GM21360 (cell line): ENCODE measurements at regions not wholly inside any gene's neighbourhood (a gene's known extent, or its start where the extent isn't known, plus 50 kb on each side); places are given as distances from the start of the nearest gene placed in this dataset.
"Not testable (repeated sequence)": the region's sequence is repeated elsewhere in the genome, so short reads cannot be mapped to it uniquely, and the experiment has no call there.

ENCODE experiments used
- ATAC-seq: cut with Tn5 transposase; IDR thresholded peaks from one replicate; pipeline ENCODE4 v1.9.1; 2021; ENCODE audit warnings: mild to moderate bottlenecking, moderate library complexity; ENCODE audit not compliant: unreplicated experiment

DNA sequence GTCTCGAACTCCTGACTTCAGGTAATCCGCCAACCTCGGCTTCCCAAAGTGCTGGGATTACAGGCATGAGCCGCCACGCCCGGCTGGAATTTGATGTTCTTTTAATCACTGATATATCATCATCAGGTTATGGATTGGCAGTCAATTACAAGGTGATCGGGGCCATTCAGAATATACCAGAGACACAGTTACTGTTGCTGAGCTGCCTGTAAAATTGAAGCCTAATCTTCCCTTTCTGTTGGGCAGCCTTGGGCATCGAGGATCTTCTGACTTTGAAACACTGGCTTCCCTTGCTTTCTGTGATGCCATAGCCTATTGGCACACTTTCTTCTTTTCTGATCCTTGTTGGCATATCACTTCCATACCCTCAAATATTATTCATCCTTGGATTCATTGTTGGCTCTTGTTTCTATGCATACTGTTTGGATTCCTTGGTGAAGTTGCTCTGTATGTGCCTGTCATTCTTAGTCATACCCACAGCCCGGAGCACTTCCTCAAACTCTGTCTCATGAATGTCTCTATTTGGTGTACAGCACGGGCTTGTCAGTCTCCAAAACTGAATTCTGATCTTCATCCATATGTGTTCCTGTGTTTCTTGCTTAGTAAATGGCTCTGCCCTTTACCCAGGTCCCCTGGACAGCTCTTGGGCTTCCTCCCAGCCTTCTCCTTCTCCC lies 85.6 kb upstream of the CRYM start:
- not testable (repeated sequence) for ATAC-seq

DNA sequence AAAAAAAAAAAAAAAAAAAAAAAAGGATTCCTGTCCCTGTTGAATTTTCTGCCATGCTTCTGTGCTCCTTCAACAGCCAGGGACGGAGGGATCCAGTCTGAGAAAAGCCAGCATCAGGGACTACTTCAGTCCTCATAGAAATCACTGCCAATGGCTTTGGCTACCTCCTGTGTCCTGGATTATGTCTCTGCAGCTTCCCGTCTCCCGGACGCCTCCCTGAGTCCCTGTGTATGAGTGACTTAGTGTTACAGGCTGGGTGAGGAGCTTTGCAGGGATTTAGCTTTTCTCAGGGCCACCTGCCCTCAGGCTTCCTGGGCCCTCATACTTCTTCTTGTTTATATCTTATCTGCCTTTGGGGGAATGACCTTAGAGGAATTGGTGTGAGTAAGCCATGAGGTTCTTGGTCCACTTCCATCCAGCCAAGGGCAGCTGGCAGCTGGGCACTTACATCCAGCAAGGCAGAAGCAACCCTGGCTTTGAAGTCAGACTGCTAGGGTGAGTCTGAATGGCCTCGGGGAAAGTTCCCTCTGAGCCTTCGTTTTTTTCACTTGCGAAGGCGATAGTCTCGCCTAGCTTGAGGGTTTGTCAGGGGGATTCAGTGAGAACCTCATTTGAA lies 83.6 kb upstream of the CRYM start:
- ATAC-seq, result not testable (repeated sequence)

DNA sequence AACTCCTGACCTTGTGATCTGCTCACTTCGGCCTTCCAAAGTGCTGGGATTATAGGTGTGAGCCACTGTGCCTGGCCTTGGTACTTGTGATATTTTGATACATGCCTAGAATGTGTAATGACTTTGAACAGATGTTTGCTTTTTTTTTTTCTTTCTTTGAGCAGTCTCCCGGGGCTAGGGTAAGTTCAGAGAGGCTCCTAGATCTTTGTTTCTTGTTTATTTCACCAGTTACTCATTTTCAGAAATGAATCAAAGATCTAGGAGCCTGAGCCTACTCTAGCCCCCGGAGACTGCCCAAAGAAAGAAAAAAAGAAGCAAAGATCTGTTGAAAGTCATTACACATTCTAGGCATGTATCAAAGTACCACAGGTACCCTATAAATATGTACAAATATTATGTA lies 83.0 kb upstream of the CRYM start:
- not testable (repeated sequence) for ATAC-seq

DNA sequence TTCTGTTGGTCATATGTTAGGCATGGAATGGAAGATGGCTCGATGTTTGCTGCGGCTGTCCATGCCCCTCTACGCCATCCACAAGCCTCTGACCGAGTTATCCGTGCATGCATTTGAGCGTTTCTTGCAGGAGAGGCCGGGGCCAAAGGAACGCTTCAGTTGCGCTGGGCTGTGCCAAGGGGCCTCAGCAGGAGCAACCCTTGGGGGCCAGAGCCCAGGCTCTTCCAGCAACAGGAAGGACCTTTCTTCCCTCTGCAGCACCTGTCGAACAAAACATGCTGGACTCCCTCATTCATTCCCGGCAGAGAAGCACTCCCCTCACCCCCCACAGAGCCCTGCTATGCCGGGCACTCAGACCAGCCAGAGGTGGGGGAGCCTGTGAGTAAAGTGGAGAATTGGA lies 81.4 kb upstream of the CRYM start:
- peak; percentile 2 for ATAC-seq

DNA sequence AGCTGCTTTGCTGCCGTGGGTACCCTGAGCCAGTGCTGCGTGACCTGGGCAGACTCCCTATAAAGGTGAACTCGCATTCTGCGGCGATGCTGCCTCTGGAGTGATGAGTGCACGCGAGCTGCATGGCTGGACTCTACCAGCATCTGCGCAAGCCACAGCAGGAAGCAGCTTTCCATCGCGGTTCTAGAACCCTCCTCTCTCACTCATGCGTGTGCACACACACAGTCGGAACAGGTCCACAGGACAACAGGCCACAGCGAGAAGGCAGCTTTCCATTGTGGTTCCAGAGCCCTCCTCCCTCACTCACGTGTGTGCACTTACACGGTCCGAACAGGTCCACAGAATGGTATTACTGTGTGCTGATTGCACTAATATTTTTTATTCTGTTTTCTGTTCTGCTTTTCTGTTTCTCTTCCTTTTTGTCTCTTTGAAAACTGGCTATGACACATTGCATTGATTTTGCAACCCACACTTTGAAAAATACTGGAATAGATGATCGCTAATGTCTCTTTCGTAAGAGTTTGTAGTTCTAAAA lies 80.2 kb upstream of the CRYM start:
- ATAC-seq, result peak; percentile 49

DNA sequence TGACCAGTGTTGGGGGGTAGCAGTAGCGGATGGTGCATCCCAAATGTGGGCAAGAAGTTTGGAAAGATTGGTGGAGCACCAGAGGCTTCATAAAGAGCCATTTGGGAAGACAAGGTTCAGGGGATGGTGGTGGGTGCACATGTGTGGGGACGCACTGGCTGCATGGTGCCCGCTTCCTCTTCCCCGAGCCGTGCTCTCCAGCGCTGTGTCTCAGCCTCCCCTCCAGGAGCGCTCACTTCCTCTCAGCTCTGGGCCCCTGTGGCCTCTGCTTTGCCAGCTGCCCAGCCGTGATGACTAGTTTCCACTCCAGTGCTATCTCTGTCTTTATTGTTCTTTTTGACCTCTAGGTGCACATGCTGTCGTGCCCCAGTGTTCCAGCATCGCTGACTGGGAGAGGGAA lies 78.2 kb upstream of the CRYM start:
- not testable (repeated sequence) for ATAC-seq

DNA sequence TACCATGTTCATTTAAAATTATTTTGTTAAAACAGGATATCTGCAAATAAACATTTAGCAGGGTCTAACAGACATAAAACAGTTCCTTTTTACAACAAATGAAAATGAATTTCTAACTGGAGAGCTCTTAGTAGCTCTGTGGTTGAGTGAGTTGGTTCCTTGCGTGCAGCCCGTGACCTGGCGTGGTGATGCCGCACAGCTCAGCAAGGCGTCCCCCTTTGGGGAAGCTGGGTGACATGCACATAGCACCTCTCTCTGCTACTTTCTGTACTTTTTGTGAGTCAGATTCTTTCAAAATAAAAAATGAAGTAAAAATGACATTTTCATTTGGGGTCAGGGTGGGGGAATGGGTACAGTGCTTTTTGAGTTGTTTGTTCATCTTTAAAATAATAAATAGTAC lies 73.3 kb upstream of the CRYM start:
- not testable (repeated sequence) for ATAC-seq

DNA sequence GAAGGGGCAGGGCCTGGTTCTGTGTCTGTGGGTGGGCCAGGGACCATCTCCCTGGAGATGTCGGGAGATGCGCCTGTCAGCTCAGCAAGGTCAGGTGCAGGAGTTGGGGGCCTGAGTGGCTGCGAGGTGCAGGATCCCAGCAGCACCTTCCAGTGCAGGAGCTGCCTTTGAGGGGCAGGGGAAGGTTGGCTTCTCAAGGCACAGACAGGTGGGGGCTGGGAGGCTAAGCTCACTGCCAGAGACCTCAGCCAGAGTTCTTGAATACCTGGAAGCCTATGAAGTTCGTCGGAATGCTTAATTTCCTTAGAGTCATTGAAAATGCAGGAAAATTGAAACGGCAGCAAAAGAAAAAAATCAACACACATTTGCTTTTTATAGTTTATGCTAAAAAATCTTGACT lies 72.8 kb upstream of the CRYM start:
- ATAC-seq, result not testable (repeated sequence)

DNA sequence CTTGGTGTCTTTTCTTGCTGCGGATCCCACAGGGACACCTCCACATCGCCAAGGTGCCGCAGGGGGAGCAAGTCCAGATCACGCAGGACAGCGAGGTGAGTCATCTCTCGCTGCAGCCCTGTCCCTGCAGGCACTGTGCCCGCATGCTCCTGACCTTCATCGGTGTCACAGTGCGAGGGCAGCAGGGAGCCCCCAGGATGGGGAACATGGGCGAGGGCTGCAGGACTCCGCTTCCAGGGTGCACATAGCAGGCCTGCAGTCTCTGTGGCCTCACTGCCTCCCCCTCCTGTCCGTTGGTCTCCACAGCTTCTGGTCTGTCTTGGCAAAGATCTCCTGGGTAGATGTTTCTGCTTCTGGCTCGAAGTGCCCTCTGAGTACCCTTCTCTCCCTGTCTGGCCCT lies 71.2 kb upstream of the CRYM start:
- not testable (repeated sequence) for ATAC-seq

DNA sequence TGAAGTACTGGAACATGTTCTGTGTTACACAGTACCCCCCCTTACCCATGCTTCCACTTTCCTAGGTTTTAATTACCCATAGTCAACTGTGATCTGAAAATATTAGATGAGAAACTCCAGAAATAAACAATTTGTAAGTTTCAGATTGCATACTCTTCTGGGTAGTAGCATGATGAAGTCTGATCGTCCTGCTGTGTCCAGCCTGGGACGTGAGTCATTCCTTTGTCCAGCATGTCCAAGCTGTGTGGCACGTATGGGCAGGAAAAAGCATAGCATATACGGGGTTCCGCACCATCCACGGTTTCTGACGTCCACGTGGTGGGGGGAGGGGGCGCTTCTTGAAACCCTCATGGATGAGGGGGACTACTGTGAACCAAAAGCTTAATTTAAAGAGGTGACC lies 70.7 kb upstream of the CRYM start:
- ATAC-seq, result not testable (repeated sequence)

DNA sequence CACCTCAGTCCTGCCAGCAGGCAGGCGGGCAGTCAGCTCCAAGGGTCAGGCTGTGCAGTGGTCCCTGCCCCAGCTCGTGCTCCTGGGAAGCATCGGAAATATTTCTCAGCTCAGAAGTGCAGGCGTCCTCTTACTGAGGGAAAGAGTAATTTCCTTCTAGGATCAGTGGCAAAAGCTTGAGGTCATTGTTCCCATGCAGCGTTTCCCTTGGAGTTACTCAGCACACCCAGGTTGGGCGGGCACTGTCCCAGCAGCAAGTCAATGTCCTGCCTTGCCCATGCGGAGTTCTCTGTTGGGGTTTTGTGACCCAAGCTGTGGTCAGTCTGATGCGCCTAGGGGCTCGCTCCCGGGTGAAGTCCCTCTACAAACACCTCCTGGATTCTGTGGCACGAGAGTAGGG lies 69.4 kb upstream of the CRYM start:
- not testable (repeated sequence) for ATAC-seq

DNA sequence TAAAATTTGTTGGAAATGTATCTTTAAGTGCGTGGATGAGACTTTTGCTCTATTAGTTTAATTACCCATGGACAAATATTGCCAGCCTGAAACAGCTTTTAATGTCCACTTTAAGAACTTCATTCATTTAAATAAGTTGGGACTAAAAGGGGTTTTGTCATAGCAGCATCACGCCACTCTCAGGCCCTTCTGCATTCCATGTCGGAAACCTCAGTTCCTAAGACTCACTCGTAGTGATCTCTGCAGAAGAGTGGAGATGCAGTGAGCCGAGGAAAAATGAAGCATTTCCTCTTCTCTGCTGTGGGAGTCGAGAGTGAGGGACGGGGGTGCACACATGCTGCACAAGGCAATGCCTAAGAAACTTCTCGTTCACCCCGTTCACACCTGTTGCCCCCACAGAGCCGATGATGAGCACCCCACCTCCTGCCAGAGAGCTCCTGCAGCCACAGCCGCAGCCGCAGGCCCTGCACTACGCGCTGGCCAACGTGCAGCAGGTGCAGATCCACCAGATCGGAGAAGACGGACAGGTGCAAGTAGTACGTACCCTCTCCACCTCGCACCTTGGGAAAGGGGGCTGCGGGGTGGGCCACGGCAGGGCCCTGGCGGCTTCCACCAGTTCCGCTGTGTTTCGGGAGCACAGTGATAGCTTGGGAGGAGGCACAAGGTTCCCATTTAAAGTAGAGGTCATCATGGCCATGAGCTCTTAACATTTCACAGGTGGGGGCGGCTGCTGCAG lies 68.8 kb upstream of the CRYM start:
- ATAC-seq, result not testable (repeated sequence)

DNA sequence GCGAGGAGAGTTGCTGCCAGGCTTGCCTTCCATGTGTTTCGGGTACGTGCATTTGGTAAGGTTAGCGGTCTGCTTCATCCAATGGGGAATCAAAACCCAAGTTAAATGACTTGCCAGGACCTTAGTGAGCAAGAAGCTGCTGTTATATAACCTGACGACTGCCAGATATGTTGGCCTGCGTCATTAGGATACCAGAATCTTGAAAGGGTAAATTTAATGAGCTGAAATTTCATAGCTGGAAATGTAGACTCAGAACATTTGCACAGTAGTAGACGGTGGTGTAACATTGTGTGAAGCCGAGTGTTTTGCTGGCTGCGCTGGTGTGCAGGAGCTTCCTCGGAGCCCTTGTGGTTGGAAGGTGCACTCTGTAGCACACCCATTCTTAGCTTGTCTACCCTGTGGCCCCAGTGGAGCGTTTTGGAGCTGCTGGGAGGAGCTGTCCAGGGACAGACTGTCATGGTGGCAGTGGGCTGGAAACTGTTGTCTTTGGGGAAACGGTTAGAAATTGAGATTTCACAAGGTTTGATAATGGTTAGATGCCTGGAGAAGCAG lies 66.3 kb upstream of the CRYM start:
- ATAC-seq, result not testable (repeated sequence)

DNA sequence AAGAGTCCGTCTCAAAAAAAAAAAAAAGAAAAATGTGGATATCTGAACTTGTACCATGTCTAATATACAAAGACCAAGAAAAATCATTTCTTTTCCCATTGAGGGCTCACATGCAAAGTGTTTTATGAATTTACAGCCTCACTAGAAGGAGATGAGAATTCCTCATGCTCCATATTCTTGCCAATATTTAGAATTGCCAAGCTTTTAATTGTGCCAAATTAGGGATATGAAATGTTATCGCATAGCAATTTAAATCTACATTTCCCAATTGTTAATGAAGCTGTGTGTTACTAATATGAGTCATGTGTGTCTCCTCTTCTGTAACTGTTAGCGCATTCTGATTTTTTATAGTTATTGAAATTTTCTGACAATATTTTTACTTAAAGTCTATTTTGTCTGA lies 63.0 kb upstream of the CRYM start:
- no peak for ATAC-seq

DNA sequence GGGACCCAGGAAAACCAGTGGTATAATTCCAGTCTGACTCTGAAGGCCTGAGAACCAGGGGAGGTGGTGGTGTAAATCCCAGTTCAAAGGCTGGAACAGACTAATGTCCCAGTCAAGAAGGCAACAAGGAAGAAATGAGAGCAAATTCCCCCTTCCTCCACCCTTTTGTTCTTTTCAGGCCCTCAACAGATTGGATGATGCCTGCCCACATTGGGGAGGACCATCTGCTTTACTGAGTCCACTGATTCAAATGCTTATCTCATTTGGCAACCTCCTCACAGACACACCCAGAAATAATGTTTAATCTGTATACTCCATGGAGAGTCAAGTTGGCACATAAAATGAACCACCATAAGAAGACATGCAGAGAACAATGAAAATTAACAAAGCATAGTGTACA lies 61.9 kb upstream of the CRYM start:
- ATAC-seq, result no peak

DNA sequence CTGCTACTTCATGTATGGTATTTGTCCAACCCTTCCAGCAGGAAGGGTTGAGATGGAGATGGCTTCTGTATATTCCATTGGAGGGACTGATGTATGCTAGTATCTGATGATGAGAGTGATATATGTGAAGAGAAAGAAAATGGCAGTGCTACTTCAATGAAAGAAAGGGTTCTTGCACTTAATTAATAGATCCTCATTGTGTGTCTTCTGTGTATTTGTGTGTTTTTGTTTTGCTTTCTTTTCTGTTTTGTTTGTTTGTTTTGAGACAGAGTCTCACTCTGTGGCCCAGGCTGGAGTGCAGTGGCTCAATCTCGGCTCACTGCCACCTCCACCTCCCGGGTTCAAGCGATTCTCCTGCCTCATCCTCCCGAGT lies 61.2 kb upstream of the CRYM start:
- ATAC-seq, result no peak

DNA sequence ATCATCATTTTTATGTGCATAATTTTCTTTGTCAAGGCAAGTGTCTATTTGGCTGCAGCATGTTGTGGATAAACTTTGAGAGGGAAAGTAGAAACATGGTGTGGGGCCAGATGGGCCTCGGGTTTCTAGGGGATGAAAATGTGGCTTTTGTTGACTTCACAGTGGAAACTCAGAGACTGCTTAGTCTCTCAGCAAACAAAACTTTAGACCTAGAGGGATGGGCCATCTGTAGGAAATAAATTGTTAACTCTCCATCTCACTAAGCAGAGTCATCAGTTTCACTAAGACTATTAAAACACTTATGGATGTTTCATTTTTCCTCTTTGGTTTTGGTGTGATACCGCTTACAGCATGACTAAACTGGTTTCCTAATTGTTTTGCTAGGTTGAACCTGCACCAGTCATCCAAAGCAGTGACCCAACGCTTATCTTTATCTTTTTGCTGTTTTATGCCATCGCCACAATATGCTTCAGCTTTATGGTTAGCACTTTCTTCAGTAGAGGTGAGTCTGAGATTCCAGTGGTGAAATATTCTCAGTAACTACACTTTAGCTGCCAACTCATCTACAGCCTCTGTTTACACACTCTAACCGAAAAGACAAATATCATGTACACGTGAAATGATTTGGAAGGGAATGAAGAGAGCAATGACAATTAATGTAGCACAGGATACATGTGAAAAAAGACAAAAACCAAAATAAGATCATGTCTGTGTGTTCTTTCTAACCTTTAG lies 60.6 kb upstream of the CRYM start:
- no peak for ATAC-seq

DNA sequence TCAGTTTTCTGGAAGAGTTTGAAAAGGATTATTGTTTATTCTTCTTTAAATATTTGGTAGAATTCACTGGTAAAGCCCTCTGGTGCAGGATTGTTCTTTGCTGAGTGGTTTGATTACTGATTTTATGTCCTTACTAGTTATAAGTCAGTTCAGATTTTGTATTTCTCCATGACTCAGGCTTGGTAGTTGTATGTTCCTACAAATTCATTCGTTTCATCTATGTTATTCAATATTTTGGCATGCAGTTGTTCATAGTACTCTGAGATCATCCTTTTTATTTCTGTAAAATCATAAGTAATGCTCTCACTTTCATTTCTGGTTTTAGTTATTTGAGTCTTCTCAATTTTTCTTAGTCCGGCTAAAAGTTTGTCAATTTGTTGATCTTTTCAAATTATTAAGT lies 58.1 kb upstream of the CRYM start:
- no peak for ATAC-seq

DNA sequence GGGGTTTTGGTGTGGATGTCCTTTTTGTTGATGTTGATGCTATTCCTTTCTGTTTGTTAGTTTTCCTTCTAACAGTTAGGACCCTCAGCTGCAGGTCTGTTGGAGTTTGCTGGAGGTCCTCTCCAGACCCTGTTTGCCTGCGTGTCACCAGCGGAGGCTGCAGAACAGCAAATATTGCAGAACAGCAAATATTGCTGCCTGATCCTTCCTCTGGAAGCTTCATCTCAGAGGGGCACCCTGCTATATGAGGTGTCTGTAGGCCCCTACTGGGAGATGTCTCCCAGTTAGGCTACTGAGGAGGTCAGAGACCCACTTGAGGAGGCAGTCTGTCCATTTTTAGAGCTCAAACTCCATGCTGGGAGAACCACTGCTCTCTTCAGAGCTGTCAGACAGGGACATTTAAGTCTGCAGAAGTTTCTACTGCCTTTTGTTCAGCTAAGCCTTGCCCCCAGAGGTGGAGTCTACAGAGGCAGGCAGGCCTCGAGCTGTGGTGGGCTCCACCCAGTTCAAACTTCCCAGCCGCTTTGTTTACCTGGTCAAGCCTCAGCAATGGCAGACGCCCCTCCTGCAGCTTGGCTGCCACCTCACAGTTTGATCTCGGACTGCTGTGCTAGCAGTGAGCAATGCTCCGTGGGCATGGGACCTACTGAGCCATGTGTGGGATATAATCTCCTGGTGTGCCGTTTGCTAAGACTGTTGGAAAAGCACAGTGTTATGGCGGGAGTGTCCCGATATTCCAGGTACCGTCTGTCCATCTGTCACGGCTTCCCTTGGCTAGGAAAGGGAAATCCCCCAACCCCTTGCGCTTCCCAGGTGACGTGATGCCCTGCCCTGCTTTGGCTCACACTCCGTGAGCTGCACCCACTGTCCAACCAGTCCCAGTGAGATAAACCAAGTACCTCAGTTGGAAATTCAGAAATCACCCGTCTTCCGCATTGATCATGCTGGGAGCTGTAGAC lies 56.4 kb upstream of the CRYM start:
- ATAC-seq, result not testable (repeated sequence)

DNA sequence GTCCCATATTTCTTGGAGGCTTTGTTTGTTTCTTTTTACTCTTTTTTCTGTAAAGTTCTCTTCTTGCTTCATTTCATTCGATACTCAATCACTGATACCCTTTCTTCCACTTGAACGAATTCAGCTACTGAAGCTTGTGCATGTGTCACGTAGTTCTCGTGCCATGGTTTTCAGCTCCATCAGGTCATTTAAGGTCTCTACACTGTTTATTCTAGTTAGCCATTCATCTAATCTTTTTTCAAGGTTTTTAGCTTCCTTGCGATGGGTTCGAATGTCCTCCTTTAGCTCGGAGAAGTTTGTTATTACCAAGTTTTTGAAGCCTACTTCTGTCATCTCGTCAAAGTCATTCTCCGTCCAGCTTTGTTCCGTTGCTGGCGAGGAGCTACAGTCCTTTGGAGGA lies 55.6 kb upstream of the CRYM start:
- not testable (repeated sequence) for ATAC-seq
